ENCODE measurements at regions not wholly inside any gene's neighbourhood (a gene's known extent, or its start where the extent isn't known, plus 50 kb on each side); places are given as distances from the start of the nearest gene placed in this dataset.

GRCh38 chr13:86541461-86541860 is 742.2 kb upstream of the SLITRK6 start:
- Histone ChIP-seq H3F3A (ENCODE audit: low read depth) (no peaks in the 10 kb centered on the region), H3K4me2 (no peak overlapping the region), H4K20me1 (ENCODE audit: low read depth) (no peaks in the 10 kb centered on the region), H3K4me3 (no peak overlapping the region), H3K9me3 (ENCODE audit: low read depth) (no peaks in the 10 kb centered on the region), H3K27me3 (no peaks in the 10 kb centered on the region), H2AFZ (replicated peaks) (no peak overlapping the region), H3K4me1 (no peaks in the 10 kb centered on the region), H3K9ac (no peak overlapping the region), H3K27ac (no peak overlapping the region), H3K36me3 (no peaks in the 10 kb centered on the region), H3K79me2 (ENCODE audit: low read depth) (no peaks in the 10 kb centered on the region)
- Mint-ChIP-seq H3K9me3 (no peaks in the 10 kb centered on the region), H3K4me3 (no peak overlapping the region), H3K36me3 (no peaks in the 10 kb centered on the region), H3K27ac (no peak overlapping the region), H3K4me1 (no peaks in the 10 kb centered on the region), H3K27me3 (ENCODE audit: insufficient read depth, low read depth) (no peaks in the 10 kb centered on the region)
- TF ChIP-seq EZH2 (IDR thresholded peaks at IDR 0.05) (no peak), EZH2phosphoT487 (IDR thresholded peaks at IDR 0.05) (no peak), CTCF (IDR thresholded peaks at IDR 0.05) (no peak)
- no peak for DNase-seq (ENCODE audit: low spot score)

GRCh38 chr13:86554066-86554465 is 754.8 kb upstream of the SLITRK6 start:
- Mint-ChIP-seq H3K27ac (no peak overlapping the region), H3K9me3 (peaks cover 4% of the 10 kb centered on the region), H3K27me3 (ENCODE audit: insufficient read depth, low read depth) (no peaks in the 10 kb centered on the region), H3K36me3 (no peaks in the 10 kb centered on the region), H3K4me1 (peaks cover 5% of the 10 kb centered on the region), H3K4me3 (no peak overlapping the region)
- Histone ChIP-seq H3K27me3 (no peaks in the 10 kb centered on the region), H3K4me3 (no peak overlapping the region), H4K20me1 (ENCODE audit: low read depth) (no peaks in the 10 kb centered on the region), H3K4me2 (no peak overlapping the region), H3F3A (ENCODE audit: low read depth) (no peaks in the 10 kb centered on the region), H2AFZ (replicated peaks) (no peak overlapping the region), H3K9me3 (ENCODE audit: low read depth) (no peaks in the 10 kb centered on the region), H3K27ac (no peak overlapping the region), H3K4me1 (no peaks in the 10 kb centered on the region), H3K9ac (no peak overlapping the region), H3K36me3 (no peaks in the 10 kb centered on the region), H3K79me2 (ENCODE audit: low read depth) (no peaks in the 10 kb centered on the region)
- DNase-seq (ENCODE audit: low spot score) = no peak
- TF ChIP-seq EZH2phosphoT487 (IDR thresholded peaks at IDR 0.05) = no peak
- no peak for TF ChIP-seq EZH2 (IDR thresholded peaks at IDR 0.05)
- TF ChIP-seq CTCF (IDR thresholded peaks at IDR 0.05) = no peak

- H3K4me1 ChIP-seq = peaks cover 3% of the 10 kb centered on the region
- no peaks in the 10 kb centered on the region for H3K27me3 ChIP-seq
- peak overlapping the region; percentile 1 for H3K27ac ChIP-seq
- TF ChIP-seq EZH2 (IDR thresholded peaks at IDR 0.05) = no peak
- no peak for TF ChIP-seq EZH2phosphoT487 (IDR thresholded peaks at IDR 0.05)
- TF ChIP-seq CTCF (IDR thresholded peaks at IDR 0.05) = no peak
- H3K4me1 Mint-ChIP-seq = peaks cover 2% of the 10 kb centered on the region
- H3K9me3 Mint-ChIP-seq = no peaks in the 10 kb centered on the region
- no peaks in the 10 kb centered on the region for H3K36me3 Mint-ChIP-seq
- no peaks in the 10 kb centered on the region for H4K20me1 ChIP-seq (ENCODE audit: low read depth)
- no peaks in the 10 kb centered on the region for H3K79me2 ChIP-seq (ENCODE audit: low read depth)
- no peak overlapping the region for H3K9ac ChIP-seq
- no peaks in the 10 kb centered on the region for H3K27me3 Mint-ChIP-seq (ENCODE audit: insufficient read depth, low read depth)
- H3K4me3 Mint-ChIP-seq = no peak overlapping the region
- H3K9me3 ChIP-seq (ENCODE audit: low read depth) = no peaks in the 10 kb centered on the region
- no peaks in the 10 kb centered on the region for H3K36me3 ChIP-seq
- no peak for DNase-seq (ENCODE audit: low spot score)
- H3K4me2 ChIP-seq = no peak overlapping the region
- H3K27ac Mint-ChIP-seq = no peak overlapping the region
- no peak overlapping the region for H3K4me3 ChIP-seq
- no peaks in the 10 kb centered on the region for H3F3A ChIP-seq (ENCODE audit: low read depth)
- no peak overlapping the region for H2AFZ ChIP-seq (replicated peaks)
Measured at GRCh38 chr13:86559901-86560300, 760.7 kb upstream of the SLITRK6 start.

Data from neural progenitor cell (in vitro differentiated cells).